ENCODE measurements at regions not wholly inside any gene's neighbourhood (a gene's known extent, or its start where the extent isn't known, plus 50 kb on each side); places are given as distances from the start of the nearest gene placed in this dataset.

GRCh38 chr6:167738386-167738785, 88.3 kb upstream of the AFDN start:
- TF ChIP-seq POLR2A (IDR thresholded peaks at IDR 0.05; ENCODE audit: low read depth, low read length) (no peak), TAF1 (IDR thresholded peaks at IDR 0.05; ENCODE audit: borderline replicate concordance, low read depth, low read length) (no peak)
